Calu3 (cell line): ENCODE measurements at regions not wholly inside any gene's neighbourhood (a gene's known extent, or its start where the extent isn't known, plus 50 kb on each side); places are given as distances from the start of the nearest gene placed in this dataset.

Experiments used
- BruUV-seq: library from RNA; stranded (reverse); fragments of 400-500 nt; replicated peaks from 2 replicates; lab custom pipeline; 2021; lab: Mats Ljungman, UMichigan
- CTCF ChIA-PET: fragments of 300-600 bp; sonication (Branson Sonifier 250); formaldehyde crosslinking; loops from one replicate; lab custom pipeline; 2022; ENCODE audit warnings: antibody characterized with exemption; lab: Charles Lee
- DNase-seq: peaks from one replicate; pipeline ENCODE4 v3.0.0; 2022
- H3K27ac Mint-ChIP-seq: one replicate; pipeline ENCODE4 v1.8.0; 2022; ENCODE audit warnings: mixed read lengths; ENCODE audit not compliant: unreplicated experiment
- H3K27me3 Mint-ChIP-seq: one replicate; pipeline ENCODE4 v1.8.0; 2022; ENCODE audit warnings: mixed read lengths; ENCODE audit not compliant: unreplicated experiment
- H3K36me3 Mint-ChIP-seq: one replicate; pipeline ENCODE4 v1.8.0; 2022; ENCODE audit warnings: mild to moderate bottlenecking, moderate library complexity, mixed read lengths; ENCODE audit not compliant: insufficient read depth, unreplicated experiment
- H3K4me1 Mint-ChIP-seq: one replicate; pipeline ENCODE4 v1.8.0; 2022; ENCODE audit warnings: mild to moderate bottlenecking, low read depth, mixed read lengths; ENCODE audit not compliant: unreplicated experiment
- H3K4me3 Mint-ChIP-seq: one replicate; pipeline ENCODE4 v1.8.0; 2022; ENCODE audit warnings: mild to moderate bottlenecking, low read depth, moderate library complexity, mixed read lengths; ENCODE audit not compliant: unreplicated experiment
- H3K9me3 Mint-ChIP-seq: one replicate; pipeline ENCODE4 v1.8.0; 2022; ENCODE audit warnings: low read depth, mixed read lengths; ENCODE audit not compliant: unreplicated experiment
- CTCF ChIP-seq: fragments of 200-600 bp; IDR thresholded peaks from one replicate; pipeline ENCODE4 v1.8.0; 2022; ENCODE audit warnings: antibody characterized with exemption; ENCODE audit not compliant: unreplicated experiment
- intact Hi-C: fragments of 100-400 bp; cut with micrococcal nuclease; formaldehyde crosslinking; loops from one replicate; pipeline ENCODE4 v1.10.0; 2022; ENCODE audit not compliant: unreplicated experiment

DNA sequence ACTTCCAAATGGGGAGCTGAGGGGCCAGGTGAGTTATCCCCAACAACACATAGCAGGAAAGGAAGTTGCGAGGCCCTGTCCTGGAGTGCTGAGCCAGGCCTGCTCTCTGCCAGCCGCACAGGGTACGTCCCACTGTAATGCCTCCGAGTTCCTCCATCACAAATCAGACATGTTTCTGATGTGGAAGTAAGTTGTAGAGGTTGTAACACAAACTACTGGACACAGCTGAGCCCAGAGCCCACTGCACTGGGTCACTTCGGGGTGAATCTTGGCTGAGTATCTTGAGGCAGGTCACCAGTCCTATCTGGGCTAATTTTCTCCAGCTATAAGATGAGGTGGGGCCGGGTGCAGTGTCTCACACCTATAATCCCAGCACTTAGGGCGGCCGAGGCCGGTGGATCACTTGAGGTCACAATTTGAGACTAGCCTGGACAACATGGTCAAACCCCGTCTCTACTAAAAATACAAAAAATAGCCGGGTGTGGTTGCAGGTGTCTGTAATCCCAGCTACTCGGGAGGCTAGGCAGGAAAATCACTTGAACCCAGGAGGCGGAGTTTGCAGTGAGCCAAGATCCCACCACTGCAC, 100.8 kb upstream of the CDH5 start:
- H3K4me3 Mint-ChIP-seq: no peak overlapping the region
- DNase-seq: no peak
- peaks cover 1% of the 10 kb centered on the region for H3K4me1 Mint-ChIP-seq
- H3K27ac Mint-ChIP-seq: no peak overlapping the region
- CTCF ChIA-PET: no interaction called here
- no TSS peak for BruUV-seq
- TF ChIP-seq CTCF: no peak
- peaks cover 97% of the 10 kb centered on the region for H3K27me3 Mint-ChIP-seq
- intact Hi-C loops: no loop called here
- H3K9me3 Mint-ChIP-seq: no peaks in the 10 kb centered on the region
- H3K36me3 Mint-ChIP-seq: no peaks in the 10 kb centered on the region

DNA sequence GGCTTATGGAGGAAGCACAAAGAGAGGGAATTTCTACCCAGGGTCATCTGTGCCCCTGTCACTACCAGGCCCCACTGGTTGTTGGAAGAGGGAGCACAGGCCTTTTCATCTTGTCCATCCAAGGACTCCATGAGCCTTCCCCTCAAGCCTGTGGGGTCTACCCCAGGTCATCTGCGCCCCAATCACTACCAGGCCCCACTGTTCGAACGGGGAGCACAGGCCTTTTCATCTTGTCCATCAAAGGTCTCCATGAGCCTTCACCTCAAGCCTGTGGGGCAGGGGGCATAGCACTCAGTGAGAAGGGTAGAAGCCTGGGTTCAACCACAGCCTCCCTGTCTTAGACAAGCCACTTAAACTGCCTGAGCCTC, 101.5 kb upstream of the CDH5 start:
- Mint-ChIP-seq H3K27ac (no peak overlapping the region), H3K4me3 (no peak overlapping the region), H3K9me3 (no peaks in the 10 kb centered on the region), H3K36me3 (no peaks in the 10 kb centered on the region), H3K4me1 (no peaks in the 10 kb centered on the region), H3K27me3 (peaks cover 98% of the 10 kb centered on the region)
- no TSS peak for BruUV-seq
- no peak for TF ChIP-seq CTCF
- intact Hi-C loops: no loop called here
- CTCF ChIA-PET: no interaction called here
- DNase-seq: no peak

GRCh38 chr16:66264311-66265047, 102.0 kb upstream of the CDH5 start:
- Mint-ChIP-seq H3K4me3 (no peak overlapping the region), H3K4me1 (no peaks in the 10 kb centered on the region), H3K27me3 (peaks cover 100% of the 10 kb centered on the region), H3K27ac (no peak overlapping the region), H3K9me3 (no peaks in the 10 kb centered on the region), H3K36me3 (no peaks in the 10 kb centered on the region)
- DNase-seq: no peak
- BruUV-seq: no TSS peak
- intact Hi-C loops: no loop called here
- CTCF ChIA-PET: interaction anchor here (1.4 kb wide), 1 partner anchor 14 kb away, joined by 3 read pairs; no protein-coding TSS in a partner anchor
- no peak for TF ChIP-seq CTCF

GRCh38 chr16:66263973-66264310, 102.5 kb upstream of the CDH5 start:
- H3K4me3 Mint-ChIP-seq: no peak overlapping the region
- H3K4me1 Mint-ChIP-seq: no peaks in the 10 kb centered on the region
- no peak for DNase-seq
- no peaks in the 10 kb centered on the region for H3K9me3 Mint-ChIP-seq
- peaks cover 100% of the 10 kb centered on the region for H3K27me3 Mint-ChIP-seq
- no peaks in the 10 kb centered on the region for H3K36me3 Mint-ChIP-seq
- no TSS peak for BruUV-seq
- intact Hi-C loops: no loop called here
- TF ChIP-seq CTCF: no peak
- H3K27ac Mint-ChIP-seq: no peak overlapping the region
- CTCF ChIA-PET: interaction anchor here (1.4 kb wide), 1 partner anchor 15 kb away, joined by 3 read pairs; no protein-coding TSS in a partner anchor
